ENCODE measurements at regions not wholly inside any gene's neighbourhood (a gene's known extent, or its start where the extent isn't known, plus 50 kb on each side); places are given as distances from the start of the nearest gene placed in this dataset.

- DNase-seq (ENCODE audit: low spot score): no peak
Measured at GRCh38 chr2:239471011-239471792, 70.4 kb upstream of the HDAC4 start.

GRCh38 chr2:239470151-239470900, 69.5 kb upstream of the HDAC4 start:
- DNase-seq (ENCODE audit: low spot score): no peak

GRCh38 chr2:239469106-239469960, 68.5 kb upstream of the HDAC4 start:
- DNase-seq (ENCODE audit: low spot score): no peak

- DNase-seq (ENCODE audit: low spot score): no peak
Measured at GRCh38 chr2:239468491-239469105, 67.8 kb upstream of the HDAC4 start.

- DNase-seq (ENCODE audit: low spot score): no peak
Measured at GRCh38 chr2:239467956-239468490, 67.2 kb upstream of the HDAC4 start.

GRCh38 chr2:239467281-239467955, 66.6 kb upstream of the HDAC4 start:
- DNase-seq (ENCODE audit: low spot score): no peak

GRCh38 chr2:239466755-239467271, 66.0 kb upstream of the HDAC4 start:
- DNase-seq (ENCODE audit: low spot score): no peak

- DNase-seq (ENCODE audit: low spot score): no peak
Measured at GRCh38 chr2:239466061-239466754, 65.4 kb upstream of the HDAC4 start.

GRCh38 chr2:239465017-239466001, 64.5 kb upstream of the HDAC4 start:
- peak; percentile 92 for DNase-seq (ENCODE audit: low spot score)

- no peak for DNase-seq (ENCODE audit: low spot score)
Measured at GRCh38 chr2:239464166-239465016, 63.6 kb upstream of the HDAC4 start.

GRCh38 chr2:239463541-239464165, 62.8 kb upstream of the HDAC4 start:
- DNase-seq (ENCODE audit: low spot score): no peak

- DNase-seq (ENCODE audit: low spot score): no peak
Measured at GRCh38 chr2:239462671-239463506, 62.1 kb upstream of the HDAC4 start.

- DNase-seq (ENCODE audit: low spot score): no peak
Measured at GRCh38 chr2:239462191-239462515, 61.3 kb upstream of the HDAC4 start.

GRCh38 chr2:239461291-239462190, 60.7 kb upstream of the HDAC4 start:
- DNase-seq (ENCODE audit: low spot score): peak; percentile 51

GRCh38 chr2:239460780-239461179, 60.0 kb upstream of the HDAC4 start:
- DNase-seq (ENCODE audit: low spot score): no peak

- no peak for DNase-seq (ENCODE audit: low spot score)
Measured at GRCh38 chr2:239459606-239460005, 58.8 kb upstream of the HDAC4 start.
